Brain microvascular endothelial cell (primary cell): ENCODE measurements at regions not wholly inside any gene's neighbourhood (a gene's known extent, or its start where the extent isn't known, plus 50 kb on each side); places are given as distances from the start of the nearest gene placed in this dataset.

Source experiments
- DNase-seq: peaks from one replicate; pipeline ENCODE4 v3.0.0-alpha.2; 2020
- H3K27ac ChIP-seq: fragments of 250-450 bp; sonication (Bioruptor Pico); 2 replicates; pipeline ENCODE4 v1.5.1; 2020; ENCODE audit warnings: mild to moderate bottlenecking, moderate library complexity
- H3K27me3 ChIP-seq: fragments of 250-450 bp; sonication (Bioruptor Pico); replicated peaks from 2 replicates; pipeline ENCODE4 v1.5.1; 2020; ENCODE audit warnings: mild to moderate bottlenecking
- H3K36me3 ChIP-seq: fragments of 250-450 bp; sonication (Bioruptor Pico); replicated peaks from 2 replicates; pipeline ENCODE4 v1.5.1; 2020; ENCODE audit warnings: mild to moderate bottlenecking
- H3K4me3 ChIP-seq: 2 replicates; pipeline ENCODE4 v1.5.1; 2011; ENCODE audit warnings: low read depth, mild to moderate bottlenecking, control low read depth, low read length, moderate library complexity
- in situ Hi-C: cut with HindIII; loops from 2 replicates; pipeline ENCODE4 v1.10.0; 2017; ENCODE audit warnings: low sequenced_read_pairs, low pct_ligation_motif_present
- TF ChIP-seq, protein P1 (sequence below): IDR thresholded peaks from 2 replicates; pipeline ENCODE4 v1.5.1; 2011; ENCODE audit warnings: low read depth, mild to moderate bottlenecking, moderate library complexity, low read length, control low read depth, inconsistent platforms; ENCODE audit errors: missing control alignments

GRCh38 chr2:236632295-236633218 is 62.9 kb downstream of the ACKR3 start:
- H3K4me3 ChIP-seq: no peak overlapping the region
- H3K27ac ChIP-seq: no peak overlapping the region
- in situ Hi-C loops: no loop called here
- TF ChIP-seq, protein P1, sequence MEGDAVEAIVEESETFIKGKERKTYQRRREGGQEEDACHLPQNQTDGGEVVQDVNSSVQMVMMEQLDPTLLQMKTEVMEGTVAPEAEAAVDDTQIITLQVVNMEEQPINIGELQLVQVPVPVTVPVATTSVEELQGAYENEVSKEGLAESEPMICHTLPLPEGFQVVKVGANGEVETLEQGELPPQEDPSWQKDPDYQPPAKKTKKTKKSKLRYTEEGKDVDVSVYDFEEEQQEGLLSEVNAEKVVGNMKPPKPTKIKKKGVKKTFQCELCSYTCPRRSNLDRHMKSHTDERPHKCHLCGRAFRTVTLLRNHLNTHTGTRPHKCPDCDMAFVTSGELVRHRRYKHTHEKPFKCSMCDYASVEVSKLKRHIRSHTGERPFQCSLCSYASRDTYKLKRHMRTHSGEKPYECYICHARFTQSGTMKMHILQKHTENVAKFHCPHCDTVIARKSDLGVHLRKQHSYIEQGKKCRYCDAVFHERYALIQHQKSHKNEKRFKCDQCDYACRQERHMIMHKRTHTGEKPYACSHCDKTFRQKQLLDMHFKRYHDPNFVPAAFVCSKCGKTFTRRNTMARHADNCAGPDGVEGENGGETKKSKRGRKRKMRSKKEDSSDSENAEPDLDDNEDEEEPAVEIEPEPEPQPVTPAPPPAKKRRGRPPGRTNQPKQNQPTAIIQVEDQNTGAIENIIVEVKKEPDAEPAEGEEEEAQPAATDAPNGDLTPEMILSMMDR: no peak
- no peaks in the 10 kb centered on the region for H3K36me3 ChIP-seq
- no peaks in the 10 kb centered on the region for H3K27me3 ChIP-seq
- DNase-seq: no peak

GRCh38 chr2:236633219-236633570 is 63.6 kb downstream of the ACKR3 start:
- Histone ChIP-seq H3K4me3 (no peak overlapping the region), H3K27ac (no peak overlapping the region), H3K27me3 (no peaks in the 10 kb centered on the region), H3K36me3 (no peaks in the 10 kb centered on the region)
- no peak for DNase-seq
- TF ChIP-seq, protein P1: no peak
- in situ Hi-C loops: no loop called here

DNA sequence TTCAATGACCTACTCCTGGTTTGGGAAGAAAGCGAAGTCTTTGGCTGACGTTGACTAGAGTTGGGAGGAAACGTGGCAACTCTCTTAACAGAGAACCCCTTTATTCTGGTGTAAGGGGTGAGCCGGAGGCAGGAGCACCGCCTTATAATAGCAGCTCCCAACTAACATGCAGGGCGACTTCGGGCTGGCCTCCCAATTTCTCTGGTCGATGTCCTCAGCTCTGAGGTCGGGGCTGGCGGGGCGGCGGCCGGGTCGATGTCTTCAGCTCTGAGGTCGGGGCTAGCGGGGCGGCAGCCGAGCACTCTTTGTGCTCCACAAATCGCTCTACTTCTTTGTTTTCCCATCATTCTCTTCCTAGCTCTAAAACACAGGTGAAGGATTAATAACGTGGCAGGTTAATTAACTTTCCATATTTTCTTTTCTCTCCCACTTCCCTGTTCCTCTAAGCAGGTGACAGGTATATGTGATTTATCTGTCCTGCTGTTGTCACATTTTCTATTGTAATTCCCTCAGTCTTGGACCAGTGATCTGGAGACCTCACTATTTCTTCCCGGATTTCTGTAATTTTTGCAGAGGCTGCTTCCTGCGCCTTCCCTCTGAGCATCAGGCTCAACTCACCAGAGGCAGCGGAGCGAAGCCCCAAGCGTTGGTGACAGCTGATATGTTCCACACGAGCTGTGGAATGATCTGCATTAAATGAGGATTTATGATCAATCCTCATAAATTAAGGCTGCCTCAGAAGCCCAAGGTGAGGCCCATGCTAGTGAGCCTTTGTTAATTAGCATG is 64.3 kb downstream of the ACKR3 start:
- in situ Hi-C loops: no loop called here
- TF ChIP-seq, protein P1: no peak
- Histone ChIP-seq H3K4me3 (no peak overlapping the region), H3K27me3 (no peaks in the 10 kb centered on the region), H3K36me3 (no peaks in the 10 kb centered on the region), H3K27ac (no peak overlapping the region)
- no peak for DNase-seq

DNA sequence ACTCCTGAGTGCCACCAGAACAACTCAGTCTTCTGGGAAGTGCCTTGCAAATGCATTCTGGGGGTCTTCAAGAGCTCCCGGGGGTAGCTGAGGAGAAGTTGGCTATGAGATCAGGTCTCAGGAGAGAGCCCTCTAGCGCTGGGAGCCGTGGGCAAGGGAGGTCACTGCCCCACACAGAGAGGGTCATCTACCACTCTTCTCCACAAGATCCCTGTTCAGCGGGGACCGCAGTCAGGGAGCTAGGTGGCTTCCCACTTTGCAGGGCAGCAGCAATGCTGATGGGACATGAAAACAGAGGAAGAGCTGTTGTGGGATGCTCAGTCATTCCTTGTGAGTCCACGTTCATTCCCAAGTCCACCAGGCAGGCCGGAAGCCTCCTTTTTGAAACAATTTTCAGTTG is 66.6 kb downstream of the ACKR3 start:
- no peak overlapping the region for H3K4me3 ChIP-seq
- no peak for DNase-seq
- in situ Hi-C loops: no loop called here
- TF ChIP-seq, protein P1: no peak
- no peak overlapping the region for H3K27ac ChIP-seq
- H3K36me3 ChIP-seq: no peaks in the 10 kb centered on the region
- H3K27me3 ChIP-seq: no peaks in the 10 kb centered on the region

DNA sequence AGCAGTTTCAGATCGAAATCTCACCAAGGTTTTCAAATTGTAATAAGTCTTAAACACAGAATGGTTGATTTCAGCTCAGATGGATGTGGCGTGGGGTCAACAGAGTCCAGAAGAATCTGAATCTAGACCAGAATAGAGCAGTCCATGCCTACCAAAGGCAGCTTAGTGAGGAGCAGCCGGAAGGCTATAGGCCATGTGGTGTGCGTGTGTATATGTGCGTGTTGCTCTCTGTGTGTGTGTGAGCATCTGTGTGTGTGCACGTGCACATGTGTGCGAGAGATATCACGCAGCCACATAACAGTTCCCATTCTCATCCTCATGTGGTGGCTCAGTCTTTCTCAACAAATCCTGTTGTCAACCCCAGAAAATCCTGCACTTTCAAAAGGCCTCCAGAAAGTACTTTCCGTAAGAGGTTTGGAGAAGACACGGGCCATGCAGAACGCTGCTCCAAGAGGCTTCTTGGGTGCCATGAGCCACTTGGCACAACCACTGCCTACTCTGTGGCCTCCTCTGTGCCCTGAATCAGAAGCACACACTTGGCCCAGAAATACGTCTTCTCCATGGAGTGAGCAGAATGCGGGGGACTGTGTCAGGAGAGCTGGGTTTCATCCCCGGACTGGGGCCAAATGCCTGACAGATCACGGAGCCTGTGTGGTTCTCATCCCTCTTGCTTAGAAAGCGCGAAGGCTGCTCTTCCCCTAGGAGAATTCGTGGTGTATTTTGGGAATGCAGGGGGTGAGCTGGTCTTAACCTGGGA is 67.3 kb downstream of the ACKR3 start:
- no peak overlapping the region for H3K4me3 ChIP-seq
- no peak overlapping the region for H3K27ac ChIP-seq
- TF ChIP-seq, protein P1: no peak
- in situ Hi-C loops: no loop called here
- H3K36me3 ChIP-seq: no peaks in the 10 kb centered on the region
- DNase-seq: no peak
- no peaks in the 10 kb centered on the region for H3K27me3 ChIP-seq
